ENCODE measurements at regions not wholly inside any gene's neighbourhood (a gene's known extent, or its start where the extent isn't known, plus 50 kb on each side); places are given as distances from the start of the nearest gene placed in this dataset.

- TF ChIP-seq, protein P1, sequence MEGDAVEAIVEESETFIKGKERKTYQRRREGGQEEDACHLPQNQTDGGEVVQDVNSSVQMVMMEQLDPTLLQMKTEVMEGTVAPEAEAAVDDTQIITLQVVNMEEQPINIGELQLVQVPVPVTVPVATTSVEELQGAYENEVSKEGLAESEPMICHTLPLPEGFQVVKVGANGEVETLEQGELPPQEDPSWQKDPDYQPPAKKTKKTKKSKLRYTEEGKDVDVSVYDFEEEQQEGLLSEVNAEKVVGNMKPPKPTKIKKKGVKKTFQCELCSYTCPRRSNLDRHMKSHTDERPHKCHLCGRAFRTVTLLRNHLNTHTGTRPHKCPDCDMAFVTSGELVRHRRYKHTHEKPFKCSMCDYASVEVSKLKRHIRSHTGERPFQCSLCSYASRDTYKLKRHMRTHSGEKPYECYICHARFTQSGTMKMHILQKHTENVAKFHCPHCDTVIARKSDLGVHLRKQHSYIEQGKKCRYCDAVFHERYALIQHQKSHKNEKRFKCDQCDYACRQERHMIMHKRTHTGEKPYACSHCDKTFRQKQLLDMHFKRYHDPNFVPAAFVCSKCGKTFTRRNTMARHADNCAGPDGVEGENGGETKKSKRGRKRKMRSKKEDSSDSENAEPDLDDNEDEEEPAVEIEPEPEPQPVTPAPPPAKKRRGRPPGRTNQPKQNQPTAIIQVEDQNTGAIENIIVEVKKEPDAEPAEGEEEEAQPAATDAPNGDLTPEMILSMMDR (conservative IDR thresholded peaks at IDR 0.05 in 1 of 2, IDR thresholded peaks at IDR 0.05 in 1 of 2; ENCODE audit: extremely low read depth in 1 of 2, insufficient read depth in 1 of 2, low read depth in 1 of 2, low read length in 2 of 2), result no peak
- TF ChIP-seq EZH2 (IDR thresholded peaks at IDR 0.05; ENCODE audit: borderline replicate concordance, low read length), result no peak
These were observed 444.4 kb upstream of the HNRNPA3 start for GRCh38 chr2:176768185-176768584.
